HepG2 (cell line): ENCODE measurements at regions not wholly inside any gene's neighbourhood (a gene's known extent, or its start where the extent isn't known, plus 50 kb on each side); places are given as distances from the start of the nearest gene placed in this dataset.
"Not testable (repeated sequence)": the region's sequence is repeated elsewhere in the genome, so short reads cannot be mapped to it uniquely, and the experiment has no call there.

Experiments
- TAF15 ChIP-seq: fragments of 200-400 bp; formaldehyde crosslinking; IDR thresholded peaks from one replicate; pipeline ENCODE4 v1.6.1; 2018; ENCODE audit warnings: mild to moderate bottlenecking, low read depth, low read length; ENCODE audit not compliant: poor library complexity, severe bottlenecking
- TF ChIP-seq, protein P1 (sequence below): sonication (generic); formaldehyde crosslinking; conservative IDR thresholded peaks from 2 replicates; pipeline ENCODE4 v1.5.0; 2020; ENCODE audit warnings: missing genetic modification reagents

DNA sequence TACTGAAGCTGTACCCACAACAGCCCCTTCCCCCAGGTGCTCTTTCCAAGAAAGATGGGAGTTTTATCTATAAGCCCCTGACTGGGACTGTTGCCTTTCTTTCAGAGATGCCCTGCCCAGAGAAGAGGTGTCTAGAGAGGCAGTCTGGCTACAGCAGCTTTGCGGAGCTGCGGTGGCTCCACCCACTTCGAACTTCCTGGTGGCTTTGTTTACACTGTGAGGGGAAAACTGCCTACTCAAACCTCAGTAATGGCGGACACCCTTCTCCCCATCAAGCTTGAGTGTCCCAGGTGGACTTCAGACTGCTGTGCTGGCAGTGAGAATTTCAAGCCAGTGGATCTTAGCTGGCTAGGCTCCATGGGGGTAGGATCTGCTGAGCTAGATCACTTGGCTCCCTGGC is 120.2 kb upstream of the MYT1L start:
- TF ChIP-seq, protein P1, sequence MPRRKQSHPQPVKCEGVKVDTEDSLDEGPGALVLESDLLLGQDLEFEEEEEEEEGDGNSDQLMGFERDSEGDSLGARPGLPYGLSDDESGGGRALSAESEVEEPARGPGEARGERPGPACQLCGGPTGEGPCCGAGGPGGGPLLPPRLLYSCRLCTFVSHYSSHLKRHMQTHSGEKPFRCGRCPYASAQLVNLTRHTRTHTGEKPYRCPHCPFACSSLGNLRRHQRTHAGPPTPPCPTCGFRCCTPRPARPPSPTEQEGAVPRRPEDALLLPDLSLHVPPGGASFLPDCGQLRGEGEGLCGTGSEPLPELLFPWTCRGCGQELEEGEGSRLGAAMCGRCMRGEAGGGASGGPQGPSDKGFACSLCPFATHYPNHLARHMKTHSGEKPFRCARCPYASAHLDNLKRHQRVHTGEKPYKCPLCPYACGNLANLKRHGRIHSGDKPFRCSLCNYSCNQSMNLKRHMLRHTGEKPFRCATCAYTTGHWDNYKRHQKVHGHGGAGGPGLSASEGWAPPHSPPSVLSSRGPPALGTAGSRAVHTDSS (CRISPR knock-in tag), result not testable (repeated sequence)
- TF ChIP-seq TAF15, result not testable (repeated sequence)
